ENCODE measurements at regions not wholly inside any gene's neighbourhood (a gene's known extent, or its start where the extent isn't known, plus 50 kb on each side); places are given as distances from the start of the nearest gene placed in this dataset.

DNA sequence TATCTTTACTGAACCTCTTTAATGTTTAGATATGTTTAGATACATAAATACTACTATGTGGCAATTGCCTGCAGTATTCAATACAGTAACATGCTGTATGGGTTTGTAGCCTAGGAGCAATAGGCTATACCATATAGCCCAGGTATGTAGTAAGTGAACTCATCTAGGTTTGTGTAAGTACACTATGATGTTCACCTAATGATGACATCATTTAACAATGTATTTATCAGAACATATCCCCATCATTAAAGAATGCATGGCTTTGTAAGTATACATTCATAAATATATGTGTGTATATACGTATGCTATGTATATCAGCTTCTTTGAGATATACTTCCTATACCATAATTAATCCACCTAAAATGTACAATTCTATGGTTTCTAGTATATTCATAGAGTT lies 631.2 kb upstream of the MAN1A1 start:
- WGBS (ENCODE audit: insufficient coverage) = no CpG with 5 or more reads among the region's 1 CpG

GRCh38 chr6:119979862-119980261 lies 630.3 kb upstream of the MAN1A1 start:
- Histone ChIP-seq H3K27me3 (ENCODE audit: control insufficient read depth in 2 of 2, insufficient read depth in 2 of 2, low read length in 2 of 2) (no peaks in the 10 kb centered on the region), H3K4me3 (replicated peaks in 1 of 3; ENCODE audit: low read depth in 2 of 3, low read length in 3 of 3) (no peak overlapping the region), H3K4me2 (replicated peaks; ENCODE audit: extremely low read depth, low read length, poor library complexity, severe bottlenecking) (no peak overlapping the region), H3K4me1 (ENCODE audit: control insufficient read depth in 1 of 2, insufficient read depth in 2 of 2, low read length in 2 of 2) (no peaks in the 10 kb centered on the region), H3K9ac (ENCODE audit: insufficient read depth, low read length, poor library complexity, severe bottlenecking) (no peak overlapping the region), H3K79me2 (ENCODE audit: insufficient read depth, low read length) (no peaks in the 10 kb centered on the region), H3K27ac (ENCODE audit: low read depth in 1 of 2, low read length in 2 of 2) (no peak overlapping the region), H3K36me3 (replicated peaks in 1 of 2; ENCODE audit: control insufficient read depth in 1 of 2, insufficient read depth in 2 of 2, low read length in 2 of 2) (no peaks in the 10 kb centered on the region), H2AFZ (ENCODE audit: insufficient read depth, low read depth, low read length, poor library complexity, severe bottlenecking) (no peak overlapping the region), H3K9me3 (replicated peaks in 1 of 2; ENCODE audit: control insufficient read depth in 1 of 2, insufficient read depth in 1 of 2, low read length in 2 of 2) (no peaks in the 10 kb centered on the region), H4K20me1 (ENCODE audit: insufficient read depth, low read length) (no peaks in the 10 kb centered on the region)
- H3K9me3 Mint-ChIP-seq = peaks cover 0 to 3% (median 0%) of the 10 kb centered on the region in 7 donors
- H3K4me3 Mint-ChIP-seq = no peak overlapping the region
- no peak for DNase-seq
- intact Hi-C loops (cut with micrococcal nuclease) = no loop called here
- no peaks in the 10 kb centered on the region for H3K36me3 Mint-ChIP-seq
- H3K4me1 Mint-ChIP-seq = no peaks in the 10 kb centered on the region
- whole genome bisulfite sequencing (ENCODE audit: insufficient coverage) = no CpG with 5 or more reads among the region's 1 CpG
- no peak overlapping the region for H3K27ac Mint-ChIP-seq
- TF ChIP-seq CTCF (IDR thresholded peaks at IDR 0.05) = no peak
- H3K27me3 Mint-ChIP-seq (ENCODE audit: low read depth in 3 of 3) = no peaks in the 10 kb centered on the region

More for the DNA sequence above, 631.2 kb upstream of the MAN1A1 start:
- DNase-seq = no peak
- Mint-ChIP-seq H3K9me3 (peaks cover 0 to 3% (median 0%) of the 10 kb centered on the region in 7 donors), H3K36me3 (no peaks in the 10 kb centered on the region), H3K4me1 (peaks cover 2% of the 10 kb centered on the region), H3K27me3 (ENCODE audit: low read depth in 3 of 3) (no peaks in the 10 kb centered on the region), H3K27ac (no peak overlapping the region), H3K4me3 (no peak overlapping the region)
- Histone ChIP-seq H2AFZ (ENCODE audit: insufficient read depth, low read depth, low read length, poor library complexity, severe bottlenecking) (no peak overlapping the region), H3K79me2 (ENCODE audit: insufficient read depth, low read length) (no peaks in the 10 kb centered on the region), H3K4me2 (replicated peaks; ENCODE audit: extremely low read depth, low read length, poor library complexity, severe bottlenecking) (no peak overlapping the region), H3K27me3 (ENCODE audit: control insufficient read depth in 2 of 2, insufficient read depth in 2 of 2, low read length in 2 of 2) (no peaks in the 10 kb centered on the region), H3K4me3 (replicated peaks in 1 of 3; ENCODE audit: low read depth in 2 of 3, low read length in 3 of 3) (no peak overlapping the region), H3K27ac (ENCODE audit: low read depth in 1 of 2, low read length in 2 of 2) (no peak overlapping the region), H3K4me1 (ENCODE audit: control insufficient read depth in 1 of 2, insufficient read depth in 2 of 2, low read length in 2 of 2) (no peaks in the 10 kb centered on the region), H3K9me3 (replicated peaks in 1 of 2; ENCODE audit: control insufficient read depth in 1 of 2, insufficient read depth in 1 of 2, low read length in 2 of 2) (no peaks in the 10 kb centered on the region), H3K9ac (ENCODE audit: insufficient read depth, low read length, poor library complexity, severe bottlenecking) (no peak overlapping the region), H3K36me3 (replicated peaks in 1 of 2; ENCODE audit: control insufficient read depth in 1 of 2, insufficient read depth in 2 of 2, low read length in 2 of 2) (no peaks in the 10 kb centered on the region), H4K20me1 (ENCODE audit: insufficient read depth, low read length) (no peaks in the 10 kb centered on the region)
- intact Hi-C loops (cut with micrococcal nuclease) = no loop called here
- no peak for TF ChIP-seq CTCF (IDR thresholded peaks at IDR 0.05)
